ENCODE measurements at regions not wholly inside any gene's neighbourhood (a gene's known extent, or its start where the extent isn't known, plus 50 kb on each side); places are given as distances from the start of the nearest gene placed in this dataset.
"Not testable (repeated sequence)": the region's sequence is repeated elsewhere in the genome, so short reads cannot be mapped to it uniquely, and the experiment has no call there.

DNA sequence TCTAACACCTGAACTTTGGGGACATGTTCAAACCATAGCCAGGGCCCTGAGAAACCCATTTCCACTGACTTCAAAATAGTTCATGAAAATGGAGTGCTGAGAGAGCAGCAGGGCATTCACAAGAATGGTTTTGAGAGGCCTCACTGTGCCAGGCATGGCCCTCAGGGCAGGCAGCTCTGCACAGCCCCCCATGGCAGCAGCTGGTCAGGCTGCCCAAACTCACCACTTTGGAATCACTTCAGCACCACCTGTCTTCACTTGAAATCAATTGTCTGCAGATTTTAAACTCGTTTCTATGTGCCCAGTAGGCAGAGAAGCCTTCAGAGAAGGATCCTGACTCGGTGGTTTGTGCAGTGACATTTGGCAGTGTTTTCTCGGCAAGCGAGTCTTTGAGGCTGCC lies 73.8 kb upstream of the SAMD11 start:
- intact Hi-C loops (cut with micrococcal nuclease); ATAC-seq (ENCODE audit: low read depth); H4K20me1 ChIP-seq (ENCODE audit: insufficient read depth, low read length); H4K91ac ChIP-seq (ENCODE audit: insufficient read depth, low read depth, low read length); POLR2A ChIA-PET (ENCODE audit: unreplicated experiment); H2AK9ac ChIP-seq (replicated peaks; ENCODE audit: low read depth, low read length, poor library complexity); BruUV-seq (replicated peaks); H2BK20ac ChIP-seq (ENCODE audit: low read depth, low read length); H2AK5ac ChIP-seq (ENCODE audit: low read depth, low read length); H4K8ac ChIP-seq (ENCODE audit: low read depth in 2 of 2, low read length in 2 of 2); H2BK15ac ChIP-seq (ENCODE audit: low read depth, low read length); H3K27me3 ChIP-seq (ENCODE audit: control insufficient read depth, insufficient read depth, low read length); H3K79me1 ChIP-seq (ENCODE audit: low read depth in 1 of 2, low read length in 2 of 2); H3K4ac ChIP-seq (ENCODE audit: low read depth, low read length); H3K9ac ChIP-seq (ENCODE audit: low read depth, low read length); in situ Hi-C loops (cut with MboI; ENCODE audit: low sequenced_read_pairs); H3K4me1 ChIP-seq (ENCODE audit: control insufficient read depth, insufficient read depth, low read length); H3K23ac ChIP-seq (ENCODE audit: low read depth, low read length); dilution Hi-C loops (cut with HindIII; ENCODE audit: low sequenced_read_pairs, unreplicated experiment); H4K5ac ChIP-seq (ENCODE audit: low read depth, low read length); H3K27ac ChIP-seq (ENCODE audit: insufficient read depth, low read length); H3K9me3 ChIP-seq (ENCODE audit: control insufficient read depth, insufficient read depth, low read length); H3K56ac ChIP-seq (ENCODE audit: extremely low read depth, insufficient read depth, low read length); H2AFZ ChIP-seq (replicated peaks; ENCODE audit: low read length, poor library complexity); H3K14ac ChIP-seq (replicated peaks; ENCODE audit: low read depth, low read length); H3K4me2 ChIP-seq (ENCODE audit: low read depth, low read length); H3K36me3 ChIP-seq (ENCODE audit: control insufficient read depth, insufficient read depth, low read length); H2BK120ac ChIP-seq (ENCODE audit: low read depth, low read length); DNase-seq; H3K4me3 ChIP-seq (ENCODE audit: insufficient read depth, low read depth, low read length); CTCF ChIA-PET; H2BK5ac ChIP-seq (ENCODE audit: low read depth, low read length, poor library complexity, severe bottlenecking); H3K18ac ChIP-seq (ENCODE audit: low read depth, low read length); H3K9me1 ChIP-seq (ENCODE audit: insufficient read depth, low read length): not testable (repeated sequence)
- WGBS, 2 experiments (ENCODE audit: extremely low coverage in 2 of 2, insufficient read length in 1 of 2) = 100% methylated on average over 1 of the region's 4 CpGs; no CpG with 5 or more reads in 1 of the 2 experiments
